Adipocyte (in vitro differentiated cells): ENCODE measurements at regions not wholly inside any gene's neighbourhood (a gene's known extent, or its start where the extent isn't known, plus 50 kb on each side); places are given as distances from the start of the nearest gene placed in this dataset.

Experiments
- DNase-seq: peaks from one replicate; pipeline ENCODE4 v3.0.0-alpha.2; 2015; ENCODE audit warnings: low read depth
- H3K27me3 ChIP-seq: replicated peaks from 2 replicates; pipeline ENCODE4 v1.7.0; 2013; ENCODE audit warnings: mild to moderate bottlenecking, low read length, moderate library complexity; ENCODE audit not compliant: control insufficient read depth, insufficient read depth
- H3K36me3 ChIP-seq: 2 replicates; pipeline ENCODE4 v1.7.0; 2013; ENCODE audit warnings: low read length, mild to moderate bottlenecking, moderate library complexity; ENCODE audit not compliant: control insufficient read depth, insufficient read depth, severe bottlenecking
- H3K4me1 ChIP-seq: 2 replicates; pipeline ENCODE4 v1.7.0; 2013; ENCODE audit warnings: mild to moderate bottlenecking, low read length, moderate library complexity; ENCODE audit not compliant: control insufficient read depth, insufficient read depth
- H3K4me3 ChIP-seq: 2 replicates; pipeline ENCODE4 v1.7.0; 2013; ENCODE audit warnings: mild to moderate bottlenecking, low read length, moderate library complexity
- H3K9ac ChIP-seq: 2 replicates; pipeline ENCODE4 v1.7.0; 2013; ENCODE audit warnings: mild to moderate bottlenecking, low read length, moderate library complexity
- H3K9me3 ChIP-seq: 2 replicates; pipeline ENCODE4 v1.7.0; 2013; ENCODE audit warnings: mild to moderate bottlenecking, low read length, moderate library complexity; ENCODE audit not compliant: control insufficient read depth

DNA sequence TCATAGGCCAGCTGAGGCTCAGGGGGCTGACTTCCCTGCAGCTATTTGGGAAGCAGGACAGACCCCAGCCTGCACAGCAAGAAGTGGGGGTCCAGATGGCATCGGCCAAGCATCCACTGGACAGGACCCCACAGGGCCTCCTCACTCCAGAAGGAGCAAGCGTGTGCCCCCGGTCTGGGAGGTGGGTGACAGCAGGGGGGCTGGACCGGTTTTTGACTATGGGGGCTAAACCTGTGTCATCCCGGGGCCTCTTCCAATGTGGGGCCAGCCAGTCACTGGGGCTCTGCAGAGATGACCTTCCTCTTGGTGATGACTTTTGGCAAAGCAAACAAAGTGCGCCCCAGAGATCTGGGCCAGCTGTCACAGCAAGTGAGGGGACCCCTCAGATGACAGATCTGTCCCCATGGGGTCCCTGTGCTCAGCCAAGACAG lies 163.9 kb downstream of the OLFM1 start:
- H3K4me3 ChIP-seq: no peak overlapping the region
- peaks cover 38% of the 10 kb centered on the region for H3K27me3 ChIP-seq
- DNase-seq: no peak
- H3K9me3 ChIP-seq: no peaks in the 10 kb centered on the region
- H3K9ac ChIP-seq: no peak overlapping the region
- H3K4me1 ChIP-seq: no peaks in the 10 kb centered on the region
- no peaks in the 10 kb centered on the region for H3K36me3 ChIP-seq

DNA sequence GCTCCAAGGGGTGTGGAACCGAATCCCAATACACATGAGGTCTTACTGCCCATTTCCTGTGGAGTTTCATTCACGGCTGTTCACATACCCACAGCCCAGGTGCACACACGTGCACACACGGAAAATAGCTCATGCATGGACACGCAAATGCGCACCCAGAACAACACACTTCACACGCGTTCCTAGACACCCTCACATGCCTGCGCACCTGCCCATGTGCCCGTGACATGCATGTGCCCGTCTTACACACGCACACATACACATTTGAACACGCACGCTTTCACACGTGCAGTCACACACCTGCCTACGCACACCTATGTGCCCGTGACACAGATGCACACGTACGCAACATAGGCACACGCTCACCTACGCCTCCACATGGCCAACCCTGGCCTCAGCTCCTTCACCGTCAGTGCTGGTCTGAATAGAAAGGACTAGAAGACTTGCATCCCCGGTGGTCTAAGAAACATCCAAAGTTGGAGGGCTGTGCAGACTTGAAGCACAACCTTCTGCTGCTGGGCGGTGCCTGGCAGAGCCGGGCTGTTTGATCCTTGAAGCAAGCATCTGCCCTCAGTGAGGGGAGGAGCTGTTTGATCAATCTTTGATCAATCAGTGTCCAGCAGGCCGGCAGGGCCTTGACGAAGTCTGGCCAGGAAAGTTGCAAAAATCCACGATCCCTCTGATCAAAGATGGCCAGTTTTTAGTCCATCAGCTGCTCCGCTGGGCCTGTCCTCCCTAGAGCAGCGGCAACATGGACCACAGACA lies 164.7 kb downstream of the OLFM1 start:
- H3K36me3 ChIP-seq: no peaks in the 10 kb centered on the region
- H3K9ac ChIP-seq: no peak overlapping the region
- no peak overlapping the region for H3K4me3 ChIP-seq
- H3K4me1 ChIP-seq: no peaks in the 10 kb centered on the region
- no peaks in the 10 kb centered on the region for H3K9me3 ChIP-seq
- no peak for DNase-seq
- H3K27me3 ChIP-seq: peaks cover 34% of the 10 kb centered on the region

DNA sequence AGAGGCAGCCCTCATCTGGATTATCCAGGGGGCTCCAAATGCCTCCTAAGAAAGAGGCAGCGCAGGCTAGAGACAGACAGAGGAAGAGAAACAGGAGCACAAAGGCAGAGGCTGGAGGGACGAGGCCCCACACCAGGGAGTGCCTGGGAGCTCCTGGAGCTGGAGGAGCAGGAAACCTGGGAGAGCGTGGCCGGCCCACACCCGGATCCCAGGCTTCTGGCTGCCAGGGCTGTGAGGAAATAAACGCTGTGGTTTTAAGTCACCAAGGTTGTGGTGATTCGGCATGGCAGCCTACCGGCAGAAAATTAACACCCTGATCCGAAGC lies 165.5 kb downstream of the OLFM1 start:
- H3K9me3 ChIP-seq: no peaks in the 10 kb centered on the region
- no peaks in the 10 kb centered on the region for H3K36me3 ChIP-seq
- no peak for DNase-seq
- peaks cover 34% of the 10 kb centered on the region for H3K27me3 ChIP-seq
- H3K4me1 ChIP-seq: no peaks in the 10 kb centered on the region
- no peak overlapping the region for H3K4me3 ChIP-seq
- H3K9ac ChIP-seq: no peak overlapping the region

GRCh38 chr9:135253305-135254004 lies 166.0 kb downstream of the OLFM1 start:
- no peak for DNase-seq
- no peaks in the 10 kb centered on the region for H3K36me3 ChIP-seq
- no peaks in the 10 kb centered on the region for H3K4me1 ChIP-seq
- H3K9ac ChIP-seq: no peak overlapping the region
- H3K9me3 ChIP-seq: no peaks in the 10 kb centered on the region
- peaks cover 33% of the 10 kb centered on the region for H3K27me3 ChIP-seq
- no peak overlapping the region for H3K4me3 ChIP-seq

- no peak for DNase-seq
- H3K36me3 ChIP-seq: no peaks in the 10 kb centered on the region
- no peak overlapping the region for H3K9ac ChIP-seq
- no peak overlapping the region for H3K4me3 ChIP-seq
- H3K4me1 ChIP-seq: no peaks in the 10 kb centered on the region
- no peaks in the 10 kb centered on the region for H3K9me3 ChIP-seq
- H3K27me3 ChIP-seq: peaks cover 28% of the 10 kb centered on the region
Measured at GRCh38 chr9:135254176-135255032, 166.9 kb downstream of the OLFM1 start.

GRCh38 chr9:135255033-135255840 lies 167.8 kb downstream of the OLFM1 start:
- DNase-seq: no peak
- Histone ChIP-seq H3K27me3 (peaks cover 30% of the 10 kb centered on the region), H3K9me3 (no peaks in the 10 kb centered on the region), H3K9ac (no peak overlapping the region), H3K4me3 (no peak overlapping the region), H3K36me3 (no peaks in the 10 kb centered on the region), H3K4me1 (no peaks in the 10 kb centered on the region)

- no peak overlapping the region for H3K9ac ChIP-seq
- no peaks in the 10 kb centered on the region for H3K36me3 ChIP-seq
- no peaks in the 10 kb centered on the region for H3K4me1 ChIP-seq
- H3K27me3 ChIP-seq: peaks cover 33% of the 10 kb centered on the region
- no peaks in the 10 kb centered on the region for H3K9me3 ChIP-seq
- DNase-seq: no peak
- no peak overlapping the region for H3K4me3 ChIP-seq
Measured at GRCh38 chr9:135255841-135256580, 168.5 kb downstream of the OLFM1 start.

DNA sequence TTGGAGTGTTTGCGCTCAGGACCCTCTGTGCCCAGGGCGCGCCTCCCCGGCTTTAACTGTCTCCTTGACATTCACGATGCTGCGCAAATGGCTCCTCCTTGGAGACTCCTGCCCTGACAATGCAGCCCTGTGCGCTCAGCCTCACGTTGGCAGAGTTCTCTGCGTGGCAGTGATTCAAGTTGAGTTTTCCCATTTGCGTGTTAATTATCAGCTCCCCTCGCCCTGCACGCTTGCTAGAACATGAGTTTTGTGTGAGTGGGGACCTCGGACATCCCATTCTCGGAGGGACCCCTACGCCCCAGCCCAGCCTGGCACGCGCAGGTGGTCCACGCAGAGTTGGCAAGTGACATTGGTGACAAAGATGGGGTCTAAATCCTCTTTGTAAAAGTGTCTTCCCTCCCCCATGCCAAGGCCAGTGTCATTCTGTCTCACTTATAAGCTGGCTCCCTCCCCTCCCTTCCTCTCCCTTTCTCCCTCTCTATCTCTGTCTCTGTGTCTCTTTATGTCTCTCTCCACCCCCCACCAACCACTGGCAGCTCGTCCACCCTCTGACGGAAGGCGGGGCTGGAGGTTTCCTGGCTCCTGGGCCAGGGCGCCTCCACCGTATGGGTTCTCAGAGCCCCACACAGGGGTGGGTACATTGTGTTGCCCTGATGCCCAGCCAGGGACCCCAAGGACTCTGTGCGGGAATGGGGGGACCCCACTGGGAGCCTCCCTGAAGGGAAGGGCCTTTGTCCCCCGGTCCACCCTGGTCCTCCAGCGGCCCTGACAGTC lies 169.3 kb downstream of the OLFM1 start:
- no peaks in the 10 kb centered on the region for H3K9me3 ChIP-seq
- peaks cover 35% of the 10 kb centered on the region for H3K27me3 ChIP-seq
- H3K4me1 ChIP-seq: no peaks in the 10 kb centered on the region
- H3K36me3 ChIP-seq: no peaks in the 10 kb centered on the region
- no peak for DNase-seq
- no peak overlapping the region for H3K9ac ChIP-seq
- no peak overlapping the region for H3K4me3 ChIP-seq

DNA sequence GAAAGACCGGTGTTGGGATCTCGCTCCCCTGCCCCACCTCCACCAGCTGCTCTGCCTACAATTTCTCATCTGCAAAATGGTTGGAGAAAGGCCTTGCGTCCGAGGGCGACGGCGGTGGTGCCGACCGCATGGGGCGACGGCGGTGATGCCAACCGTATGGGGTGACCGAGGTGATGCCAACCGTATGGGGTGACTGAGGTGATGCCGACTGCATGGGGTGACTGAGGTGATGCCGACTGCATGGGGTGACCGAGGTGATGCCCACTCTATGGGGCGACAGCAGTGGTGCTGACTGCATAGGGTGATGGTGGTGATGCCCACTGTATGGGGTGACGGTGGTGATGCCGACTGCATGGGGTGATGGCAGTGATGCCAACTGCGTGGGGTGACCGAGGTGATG lies 171.0 kb downstream of the OLFM1 start:
- Histone ChIP-seq H3K36me3 (no peaks in the 10 kb centered on the region), H3K9ac (no peak overlapping the region), H3K4me3 (no peak overlapping the region), H3K27me3 (peaks cover 30% of the 10 kb centered on the region), H3K9me3 (no peaks in the 10 kb centered on the region), H3K4me1 (no peaks in the 10 kb centered on the region)
- no peak for DNase-seq

- Histone ChIP-seq H3K4me1 (no peaks in the 10 kb centered on the region), H3K27me3 (peaks cover 30% of the 10 kb centered on the region)
Measured at GRCh38 chr9:135259273-135259672, 171.8 kb downstream of the OLFM1 start.

More at GRCh38 chr9:135259273-135259672, 171.8 kb downstream of the OLFM1 start:
- Histone ChIP-seq H3K9ac (no peak overlapping the region), H3K4me3 (no peak overlapping the region), H3K36me3 (no peaks in the 10 kb centered on the region), H3K9me3 (no peaks in the 10 kb centered on the region)
- no peak for DNase-seq
